Bronchial epithelial cell (primary cell): ENCODE measurements at regions not wholly inside any gene's neighbourhood (a gene's known extent, or its start where the extent isn't known, plus 50 kb on each side); places are given as distances from the start of the nearest gene placed in this dataset.
A peak's percentile ranks its signal among the peaks of the same experiment; 100 is the strongest.
"Not testable (repeated sequence)": the region's sequence is repeated elsewhere in the genome, so short reads cannot be mapped to it uniquely, and the experiment has no call there.

ENCODE experiments used
- DNase-seq: peaks from one replicate; pipeline ENCODE4 v3.0.0-alpha.2; 2010; ENCODE audit warnings: low read depth
- FAIRE-seq: peaks from 2 replicates; lab custom pipeline; 2011; peaks lifted over from hg19 to GRCh38; lab: Jason Lieb, UNC
- H3K27me3 ChIP-seq: 2 replicates; pipeline ENCODE4 v1.5.1; 2011; ENCODE audit warnings: low read length; ENCODE audit not compliant: control insufficient read depth, insufficient read depth
- H3K36me3 ChIP-seq: 2 replicates; pipeline ENCODE4 v1.5.1; 2011; ENCODE audit warnings: low read length; ENCODE audit not compliant: control insufficient read depth, insufficient read depth
- H3K4me3 ChIP-seq: 2 replicates; pipeline ENCODE4 v1.5.1; 2011; ENCODE audit warnings: mild to moderate bottlenecking, low read depth, low read length, control low read depth
- CTCF ChIP-seq: IDR thresholded peaks from 2 replicates; pipeline ENCODE4 v1.5.1; 2011; ENCODE audit warnings: mild to moderate bottlenecking, moderate library complexity, low read length, control low read depth, inconsistent platforms; ENCODE audit not compliant: insufficient read depth, severe bottlenecking

GRCh38 chr1:230556453-230556852, 85.8 kb upstream of the COG2 start:
- DNase-seq (no peak), FAIRE-seq (no peak)
- no peaks in the 10 kb centered on the region for H3K36me3 ChIP-seq
- no peak for TF ChIP-seq CTCF
- peaks cover 2% of the 10 kb centered on the region for H3K27me3 ChIP-seq
- no peak overlapping the region for H3K4me3 ChIP-seq

GRCh38 chr1:230555814-230556213, 86.5 kb upstream of the COG2 start:
- H3K27me3 ChIP-seq, result peaks cover 2% of the 10 kb centered on the region
- no peak overlapping the region for H3K4me3 ChIP-seq
- DNase-seq (no peak), FAIRE-seq (no peak)
- no peak for TF ChIP-seq CTCF
- no peaks in the 10 kb centered on the region for H3K36me3 ChIP-seq

- Histone ChIP-seq H3K36me3 (no peaks in the 10 kb centered on the region), H3K27me3 (peaks cover 3% of the 10 kb centered on the region), H3K4me3 (no peak overlapping the region)
- DNase-seq, result no peak
- TF ChIP-seq CTCF, result no peak
- FAIRE-seq, result no peak
These were observed 89.4 kb upstream of the COG2 start for GRCh38 chr1:230552880-230553279.

GRCh38 chr1:230550945-230551344, 91.3 kb upstream of the COG2 start:
- H3K4me3 ChIP-seq, H3K27me3 ChIP-seq, DNase-seq, FAIRE-seq, H3K36me3 ChIP-seq: not testable (repeated sequence)

GRCh38 chr1:230550428-230550827, 91.9 kb upstream of the COG2 start:
- DNase-seq, result peak; percentile 90
- no peak for TF ChIP-seq CTCF
- H3K4me3 ChIP-seq, result no peak overlapping the region
- peaks cover 2% of the 10 kb centered on the region for H3K27me3 ChIP-seq
- FAIRE-seq, result peak; percentile 62
- no peaks in the 10 kb centered on the region for H3K36me3 ChIP-seq

GRCh38 chr1:230549625-230550024, 92.7 kb upstream of the COG2 start:
- DNase-seq, result no peak
- FAIRE-seq, result peak; percentile 86
- Histone ChIP-seq H3K36me3 (no peaks in the 10 kb centered on the region), H3K4me3 (no peak overlapping the region), H3K27me3 (peaks cover 2% of the 10 kb centered on the region)
- TF ChIP-seq CTCF, result no peak
